ENCODE measurements at regions not wholly inside any gene's neighbourhood (a gene's known extent, or its start where the extent isn't known, plus 50 kb on each side); places are given as distances from the start of the nearest gene placed in this dataset.

DNA sequence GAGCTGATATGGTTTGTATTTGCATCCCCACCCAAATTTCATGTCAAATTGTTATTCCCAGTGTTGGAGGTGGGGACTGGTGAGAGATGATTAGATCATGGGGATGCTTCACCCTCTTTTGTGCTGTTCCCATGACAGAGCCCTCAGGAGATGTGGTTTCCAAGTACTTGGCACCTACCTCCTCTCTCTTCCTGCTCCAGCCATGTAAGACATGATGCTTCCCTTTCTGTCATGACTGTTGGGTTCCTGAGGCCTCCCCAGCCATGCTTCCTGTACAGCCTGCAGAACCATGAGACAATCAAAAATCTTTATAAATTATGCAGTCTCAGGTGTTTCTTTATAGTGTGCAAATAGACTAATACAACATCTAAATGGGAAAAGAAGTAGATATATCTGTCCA, 754.5 kb downstream of the TMEM121 start:
- Histone ChIP-seq H3K18ac (ENCODE audit: low read length) (no peak overlapping the region), H3K79me2 (ENCODE audit: control insufficient read depth, insufficient read depth, low read length, poor library complexity) (no peaks in the 10 kb centered on the region), H3K23ac (ENCODE audit: low read length) (no peak overlapping the region), H3K4me1 (ENCODE audit: control insufficient read depth in 1 of 2, insufficient read depth in 2 of 2, low read length in 2 of 2) (no peaks in the 10 kb centered on the region), H3K4me2 (ENCODE audit: low read length) (no peak overlapping the region), H3K36me3 (ENCODE audit: control insufficient read depth in 1 of 2, insufficient read depth in 2 of 2, low read length in 2 of 2) (no peaks in the 10 kb centered on the region), H4K91ac (ENCODE audit: low read depth, low read length) (no peak overlapping the region), H4K12ac (ENCODE audit: low read depth, low read length) (no peak overlapping the region), H2BK12ac (ENCODE audit: low read length) (no peak overlapping the region), H2BK5ac (ENCODE audit: low read depth, low read length, poor library complexity) (no peak overlapping the region), H2AFZ (ENCODE audit: insufficient read depth, low read length, poor library complexity) (no peak overlapping the region), H3K4ac (ENCODE audit: low read depth, low read length) (no peak overlapping the region), H2AK5ac (ENCODE audit: low read length) (no peak overlapping the region), H3K79me1 (ENCODE audit: low read length) (no peaks in the 10 kb centered on the region), H3K4me3 (ENCODE audit: low read depth, low read length) (no peak overlapping the region), H3K27ac (ENCODE audit: low read depth, low read length) (no peak overlapping the region), H3K9me3 (ENCODE audit: insufficient read depth, low read depth, low read length) (peaks cover 25% of the 10 kb centered on the region), H3K9ac (ENCODE audit: low read length) (no peak overlapping the region), H3K27me3 (ENCODE audit: insufficient read depth, low read length) (no peaks in the 10 kb centered on the region), H3K14ac (ENCODE audit: low read length) (no peak overlapping the region), H4K8ac (ENCODE audit: low read depth, low read length) (no peak overlapping the region), H2BK120ac (ENCODE audit: insufficient read depth, low read length, poor library complexity) (no peak overlapping the region)
- no peak for DNase-seq

DNA sequence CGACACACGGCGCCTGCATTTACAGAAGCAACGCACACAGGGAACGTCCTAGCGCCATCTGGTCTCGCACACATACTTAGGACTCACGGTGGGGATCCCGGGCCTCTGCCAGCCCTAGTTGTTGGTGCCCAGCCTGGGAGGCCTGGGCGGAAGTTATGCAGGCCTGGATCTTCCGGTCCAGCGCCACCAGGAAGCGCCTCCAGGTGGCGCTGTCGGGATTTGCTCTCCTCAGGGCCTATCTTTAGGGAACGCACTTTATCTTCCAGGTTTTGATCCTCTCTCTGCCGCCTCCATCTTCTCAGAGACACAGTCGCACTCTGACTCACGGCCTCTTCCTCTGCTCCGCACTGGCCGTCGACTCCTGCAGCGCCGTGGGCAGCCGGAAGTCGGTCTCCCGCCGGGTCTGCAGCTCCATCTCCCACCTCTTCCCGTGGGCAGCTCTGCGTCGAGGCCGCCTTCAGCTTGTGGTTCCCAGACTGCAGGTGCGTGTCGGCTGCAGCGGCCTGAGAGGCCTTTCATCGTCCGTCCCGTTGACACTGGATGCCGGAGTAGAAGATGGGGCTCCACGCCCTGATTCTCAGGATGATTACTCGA, 760.4 kb downstream of the TMEM121 start:
- Histone ChIP-seq H2AK5ac (ENCODE audit: low read length) (no peak overlapping the region), H3K4me2 (ENCODE audit: low read length) (no peak overlapping the region), H3K27ac (ENCODE audit: low read depth, low read length) (no peak overlapping the region), H3K23ac (ENCODE audit: low read length) (no peak overlapping the region), H3K9me3 (ENCODE audit: insufficient read depth, low read depth, low read length) (peaks cover 31% of the 10 kb centered on the region), H2AFZ (ENCODE audit: insufficient read depth, low read length, poor library complexity) (no peak overlapping the region), H3K79me2 (ENCODE audit: control insufficient read depth, insufficient read depth, low read length, poor library complexity) (no peaks in the 10 kb centered on the region), H3K27me3 (ENCODE audit: insufficient read depth, low read length) (no peaks in the 10 kb centered on the region), H3K36me3 (ENCODE audit: control insufficient read depth in 1 of 2, insufficient read depth in 2 of 2, low read length in 2 of 2) (no peaks in the 10 kb centered on the region), H4K12ac (ENCODE audit: low read depth, low read length) (no peak overlapping the region), H3K18ac (ENCODE audit: low read length) (no peak overlapping the region), H3K4me3 (ENCODE audit: low read depth, low read length) (no peak overlapping the region), H2BK12ac (ENCODE audit: low read length) (no peak overlapping the region), H4K8ac (ENCODE audit: low read depth, low read length) (no peak overlapping the region), H4K91ac (ENCODE audit: low read depth, low read length) (no peak overlapping the region), H3K4ac (ENCODE audit: low read depth, low read length) (no peak overlapping the region), H3K4me1 (ENCODE audit: control insufficient read depth in 1 of 2, insufficient read depth in 2 of 2, low read length in 2 of 2) (no peaks in the 10 kb centered on the region), H3K14ac (ENCODE audit: low read length) (no peak overlapping the region), H3K79me1 (ENCODE audit: low read length) (no peaks in the 10 kb centered on the region), H2BK120ac (ENCODE audit: insufficient read depth, low read length, poor library complexity) (no peak overlapping the region), H3K9ac (ENCODE audit: low read length) (no peak overlapping the region), H2BK5ac (ENCODE audit: low read depth, low read length, poor library complexity) (no peak overlapping the region)
- WGBS (ENCODE audit: extremely low coverage, insufficient coverage, insufficient read length), result no CpG with 5 or more reads among the region's 41 CpGs
- no peak for DNase-seq

DNA sequence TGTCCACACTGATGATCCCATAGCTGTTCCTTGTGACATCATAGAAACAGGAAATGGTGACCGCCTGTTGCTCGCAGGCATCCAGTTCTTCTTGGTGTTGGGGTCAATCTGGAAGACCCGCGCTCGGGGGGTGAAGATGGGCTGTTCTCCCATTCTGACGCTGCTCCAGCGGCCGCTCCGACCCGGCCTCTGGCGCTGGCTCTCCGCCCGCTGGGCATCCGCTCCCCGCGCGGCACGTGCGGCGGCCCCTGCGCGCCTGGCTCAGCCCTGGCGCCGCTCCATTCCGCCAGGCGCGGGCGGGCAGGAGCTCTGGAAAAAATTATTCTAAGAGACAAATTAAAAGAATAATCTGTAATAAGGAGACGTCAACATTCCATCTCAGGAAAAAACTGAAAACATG, 761.1 kb downstream of the TMEM121 start:
- Histone ChIP-seq H3K27ac (ENCODE audit: low read depth, low read length) (no peak overlapping the region), H3K27me3 (ENCODE audit: insufficient read depth, low read length) (no peaks in the 10 kb centered on the region), H2AFZ (ENCODE audit: insufficient read depth, low read length, poor library complexity) (no peak overlapping the region), H3K4me3 (ENCODE audit: low read depth, low read length) (no peak overlapping the region), H3K4me1 (ENCODE audit: control insufficient read depth in 1 of 2, insufficient read depth in 2 of 2, low read length in 2 of 2) (no peaks in the 10 kb centered on the region), H2BK120ac (ENCODE audit: insufficient read depth, low read length, poor library complexity) (no peak overlapping the region), H3K79me2 (ENCODE audit: control insufficient read depth, insufficient read depth, low read length, poor library complexity) (no peaks in the 10 kb centered on the region), H3K9me3 (ENCODE audit: insufficient read depth, low read depth, low read length) (peaks cover 27% of the 10 kb centered on the region), H2BK12ac (ENCODE audit: low read length) (no peak overlapping the region), H3K4ac (ENCODE audit: low read depth, low read length) (no peak overlapping the region), H3K79me1 (ENCODE audit: low read length) (no peaks in the 10 kb centered on the region), H4K12ac (ENCODE audit: low read depth, low read length) (no peak overlapping the region), H3K36me3 (ENCODE audit: control insufficient read depth in 1 of 2, insufficient read depth in 2 of 2, low read length in 2 of 2) (no peaks in the 10 kb centered on the region), H2AK5ac (ENCODE audit: low read length) (no peak overlapping the region), H3K4me2 (ENCODE audit: low read length) (no peak overlapping the region), H3K9ac (ENCODE audit: low read length) (no peak overlapping the region), H4K8ac (ENCODE audit: low read depth, low read length) (no peak overlapping the region), H4K91ac (ENCODE audit: low read depth, low read length) (no peak overlapping the region), H2BK5ac (ENCODE audit: low read depth, low read length, poor library complexity) (no peak overlapping the region), H3K14ac (ENCODE audit: low read length) (no peak overlapping the region), H3K23ac (ENCODE audit: low read length) (no peak overlapping the region), H3K18ac (ENCODE audit: low read length) (no peak overlapping the region)
- DNase-seq, result no peak
- no CpG with 5 or more reads among the region's 29 CpGs for WGBS (ENCODE audit: extremely low coverage, insufficient coverage, insufficient read length)

DNA sequence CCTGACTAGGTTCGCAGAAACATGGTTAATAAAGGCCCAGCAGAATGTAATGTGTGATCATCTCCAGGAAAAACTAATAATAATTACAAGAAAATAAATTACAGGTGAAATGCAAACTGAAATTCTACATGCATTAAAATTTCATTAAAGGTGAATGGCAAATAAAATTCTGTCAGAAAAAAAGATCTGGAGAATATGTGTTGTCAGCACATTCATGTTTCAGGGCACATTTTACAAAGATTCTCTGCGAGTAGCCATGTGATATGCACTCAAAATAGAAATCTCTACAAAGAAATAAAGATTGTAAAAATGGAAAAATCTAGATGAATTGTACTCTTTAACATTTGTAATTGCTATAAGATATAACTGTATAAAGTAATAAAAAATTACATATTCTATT, 765.2 kb downstream of the TMEM121 start:
- DNase-seq, result no peak
- Histone ChIP-seq H2AFZ (ENCODE audit: insufficient read depth, low read length, poor library complexity) (no peak overlapping the region), H3K27ac (ENCODE audit: low read depth, low read length) (no peak overlapping the region), H3K36me3 (ENCODE audit: control insufficient read depth in 1 of 2, insufficient read depth in 2 of 2, low read length in 2 of 2) (no peaks in the 10 kb centered on the region), H3K4me3 (ENCODE audit: low read depth, low read length) (no peak overlapping the region), H3K23ac (ENCODE audit: low read length) (no peak overlapping the region), H3K4ac (ENCODE audit: low read depth, low read length) (no peak overlapping the region), H3K27me3 (ENCODE audit: insufficient read depth, low read length) (no peaks in the 10 kb centered on the region), H3K14ac (ENCODE audit: low read length) (no peak overlapping the region), H2AK5ac (ENCODE audit: low read length) (no peak overlapping the region), H2BK5ac (ENCODE audit: low read depth, low read length, poor library complexity) (no peak overlapping the region), H3K4me2 (ENCODE audit: low read length) (no peak overlapping the region), H3K4me1 (ENCODE audit: control insufficient read depth in 1 of 2, insufficient read depth in 2 of 2, low read length in 2 of 2) (no peaks in the 10 kb centered on the region), H4K91ac (ENCODE audit: low read depth, low read length) (no peak overlapping the region), H3K18ac (ENCODE audit: low read length) (no peak overlapping the region), H2BK12ac (ENCODE audit: low read length) (no peak overlapping the region), H4K12ac (ENCODE audit: low read depth, low read length) (no peak overlapping the region), H2BK120ac (ENCODE audit: insufficient read depth, low read length, poor library complexity) (no peak overlapping the region), H3K9me3 (ENCODE audit: insufficient read depth, low read depth, low read length) (peaks cover 27% of the 10 kb centered on the region), H3K79me2 (ENCODE audit: control insufficient read depth, insufficient read depth, low read length, poor library complexity) (no peaks in the 10 kb centered on the region), H4K8ac (ENCODE audit: low read depth, low read length) (no peak overlapping the region), H3K9ac (ENCODE audit: low read length) (no peak overlapping the region), H3K79me1 (ENCODE audit: low read length) (no peaks in the 10 kb centered on the region)
- no CpG with 5 or more reads among the region's 2 CpGs for WGBS (ENCODE audit: extremely low coverage, insufficient coverage, insufficient read length)
